ENCODE measurements at regions not wholly inside any gene's neighbourhood (a gene's known extent, or its start where the extent isn't known, plus 50 kb on each side); places are given as distances from the start of the nearest gene placed in this dataset.

GRCh38 chrX:21319323-21319722 is 54.9 kb upstream of the CNKSR2 start:
- H3K4me3 ChIP-seq (replicated peaks in 1 of 4; ENCODE audit: control extremely low read depth in 1 of 4, insufficient read depth in 1 of 4, low read depth in 3 of 4, low read length in 4 of 4), result no peak overlapping the region
- no peak for TF ChIP-seq CTCF (conservative IDR thresholded peaks at IDR 0.05 in 1 of 2, IDR thresholded peaks at IDR 0.05 in 1 of 2; ENCODE audit: low read depth in 1 of 2, low read length in 2 of 2)
- H2AFZ ChIP-seq (ENCODE audit: low read length), result no peak overlapping the region
- no peak overlapping the region for H3K4me2 ChIP-seq (ENCODE audit: extremely low read depth, insufficient read depth, low read length)
- H3K79me2 ChIP-seq (ENCODE audit: control insufficient read depth, insufficient read depth, low read length), result no peaks in the 10 kb centered on the region
- no peaks in the 10 kb centered on the region for H3K27me3 ChIP-seq (ENCODE audit: control insufficient read depth, insufficient read depth, low read length)
- no peaks in the 10 kb centered on the region for H3K4me1 ChIP-seq (ENCODE audit: control insufficient read depth, extremely low read depth, insufficient read depth, low read length)
- H3K9ac ChIP-seq (ENCODE audit: insufficient read depth, low read length), result no peak overlapping the region
- no peaks in the 10 kb centered on the region for H3K36me3 ChIP-seq (ENCODE audit: control insufficient read depth, insufficient read depth, low read length)
- H4K20me1 ChIP-seq (ENCODE audit: control insufficient read depth, extremely low read depth, insufficient read depth, low read length), result no peaks in the 10 kb centered on the region
- DNase-seq (ENCODE audit: low read depth in 2 of 2), result no peak
- no peak overlapping the region for H3K27ac ChIP-seq (ENCODE audit: insufficient read depth, low read length)
- no peaks in the 10 kb centered on the region for H3K9me3 ChIP-seq (ENCODE audit: control insufficient read depth, insufficient read depth, low read depth, low read length)

All from fibroblast of lung (primary cell).